ENCODE measurements at regions not wholly inside any gene's neighbourhood (a gene's known extent, or its start where the extent isn't known, plus 50 kb on each side); places are given as distances from the start of the nearest gene placed in this dataset.

DNA sequence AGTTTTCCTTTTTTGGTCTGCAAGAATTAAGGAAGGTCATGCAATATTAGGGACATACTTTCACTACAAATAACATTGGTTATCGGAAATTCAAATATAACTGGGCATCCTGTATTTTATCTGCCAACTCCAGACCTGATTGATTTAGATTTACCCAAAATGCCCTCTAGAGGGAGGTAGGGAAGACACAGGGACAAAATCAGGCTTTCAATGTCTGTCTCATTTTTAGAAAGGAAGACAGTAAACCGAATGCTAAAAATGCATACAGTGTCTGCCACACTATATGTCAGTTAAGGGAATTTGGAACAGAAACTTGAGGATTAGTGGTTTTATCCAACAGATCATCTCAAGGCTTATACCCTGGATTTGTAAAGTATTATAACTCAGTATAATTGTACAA lies 161.7 kb upstream of the SOX9 start:
- in situ Hi-C loops (cut with HindIII; ENCODE audit: low sequenced_read_pairs): no loop called here

DNA sequence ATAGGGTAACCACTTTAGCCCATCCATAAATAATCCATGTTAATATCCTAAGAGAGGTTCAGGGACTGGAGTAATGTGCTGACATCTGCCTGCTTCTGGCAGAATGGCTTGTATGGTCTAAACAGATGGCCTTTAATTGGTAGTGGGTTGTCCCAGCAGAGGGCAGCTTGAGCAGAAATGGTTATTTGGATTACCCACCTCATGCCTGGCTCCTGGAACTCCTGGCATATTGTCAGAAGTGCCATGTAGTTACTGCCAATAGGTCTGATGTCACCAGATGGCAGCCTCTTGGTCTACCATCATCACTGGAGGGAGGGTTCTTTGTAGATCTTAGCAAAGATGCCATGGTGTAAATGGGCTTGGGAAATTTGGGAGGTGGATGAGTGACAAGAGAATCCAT lies 157.5 kb upstream of the SOX9 start:
- in situ Hi-C loops (cut with HindIII; ENCODE audit: low sequenced_read_pairs): no loop called here

GRCh38 chr17:71963791-71964190 lies 157.0 kb upstream of the SOX9 start:
- in situ Hi-C loops (cut with HindIII; ENCODE audit: low sequenced_read_pairs): no loop called here

DNA sequence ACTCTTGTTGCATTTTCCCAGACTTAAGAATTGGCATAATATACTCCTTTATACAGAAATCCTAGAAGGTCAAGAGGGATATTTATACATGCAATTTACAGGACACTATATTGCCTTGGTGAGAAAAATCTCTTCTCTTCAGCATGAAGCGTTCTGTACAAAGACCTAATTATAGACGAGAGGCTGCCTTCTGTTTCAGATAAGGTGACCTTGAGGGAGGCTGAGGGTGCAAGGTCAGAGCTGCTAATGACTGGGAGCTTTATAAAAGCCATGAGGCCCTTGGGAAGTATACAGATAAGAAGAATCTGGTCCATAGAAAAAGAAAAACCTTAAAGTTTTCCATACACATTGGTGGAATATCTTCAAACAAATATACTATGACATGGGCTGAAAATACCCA lies 156.3 kb upstream of the SOX9 start:
- in situ Hi-C loops (cut with HindIII; ENCODE audit: low sequenced_read_pairs): no loop called here

- in situ Hi-C loops (cut with HindIII; ENCODE audit: low sequenced_read_pairs): no loop called here
Measured at GRCh38 chr17:71966055-71966454, 154.8 kb upstream of the SOX9 start.

- in situ Hi-C loops (cut with HindIII; ENCODE audit: low sequenced_read_pairs): no loop called here
Measured at GRCh38 chr17:71966459-71967313, 154.1 kb upstream of the SOX9 start.

- in situ Hi-C loops (cut with HindIII; ENCODE audit: low sequenced_read_pairs): no loop called here
Measured at GRCh38 chr17:71969500-71969899, 151.3 kb upstream of the SOX9 start.

- in situ Hi-C loops (cut with HindIII; ENCODE audit: low sequenced_read_pairs): no loop called here
Measured at GRCh38 chr17:71970312-71970711, 150.5 kb upstream of the SOX9 start.

GRCh38 chr17:71974051-71974450 lies 146.8 kb upstream of the SOX9 start:
- in situ Hi-C loops (cut with HindIII; ENCODE audit: low sequenced_read_pairs): no loop called here

GRCh38 chr17:71975331-71975801 lies 145.5 kb upstream of the SOX9 start:
- in situ Hi-C loops (cut with HindIII; ENCODE audit: low sequenced_read_pairs): no loop called here

GRCh38 chr17:71976011-71976649 lies 144.7 kb upstream of the SOX9 start:
- in situ Hi-C loops (cut with HindIII; ENCODE audit: low sequenced_read_pairs): no loop called here

- in situ Hi-C loops (cut with HindIII; ENCODE audit: low sequenced_read_pairs): no loop called here
Measured at GRCh38 chr17:71978435-71978834, 142.4 kb upstream of the SOX9 start.

DNA sequence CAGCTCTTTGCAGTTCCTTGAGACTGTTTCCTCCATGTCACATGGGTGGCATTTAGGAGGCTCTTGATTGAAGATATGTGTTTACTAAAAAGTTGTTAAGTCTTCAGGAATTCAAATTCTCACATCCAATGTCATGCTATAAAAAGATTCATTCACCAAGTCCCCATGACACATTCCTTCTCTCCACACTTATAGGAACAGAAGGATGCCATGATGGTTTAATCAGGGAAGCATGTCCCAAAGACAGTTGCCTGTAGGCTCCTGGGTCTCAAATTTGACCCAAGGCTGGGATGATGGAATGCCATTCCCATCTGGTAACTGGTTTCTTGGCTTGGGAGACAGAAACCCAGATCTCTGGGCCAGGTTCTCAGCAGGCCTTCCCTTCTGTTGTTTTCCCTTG lies 140.6 kb upstream of the SOX9 start:
- in situ Hi-C loops (cut with HindIII; ENCODE audit: low sequenced_read_pairs): no loop called here

DNA sequence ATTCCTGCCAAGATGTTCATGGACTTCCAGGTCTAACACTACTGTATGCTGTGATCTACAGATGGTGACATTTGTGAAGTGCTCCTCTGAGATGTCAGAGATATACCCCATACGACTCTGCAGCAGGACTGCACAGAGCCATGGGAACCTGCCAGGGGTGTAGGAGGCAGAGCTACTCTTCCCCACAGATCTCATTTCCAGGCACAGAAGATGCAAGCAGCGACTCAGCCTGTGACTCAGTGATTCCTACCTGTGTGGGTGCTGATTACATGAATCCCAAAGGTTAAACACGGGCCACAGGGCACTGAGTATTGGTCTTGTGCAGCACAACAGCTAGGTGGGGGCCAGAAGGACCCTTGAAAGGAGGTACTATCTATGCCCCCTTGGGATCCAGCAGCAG lies 137.0 kb upstream of the SOX9 start:
- in situ Hi-C loops (cut with HindIII; ENCODE audit: low sequenced_read_pairs): no loop called here

DNA sequence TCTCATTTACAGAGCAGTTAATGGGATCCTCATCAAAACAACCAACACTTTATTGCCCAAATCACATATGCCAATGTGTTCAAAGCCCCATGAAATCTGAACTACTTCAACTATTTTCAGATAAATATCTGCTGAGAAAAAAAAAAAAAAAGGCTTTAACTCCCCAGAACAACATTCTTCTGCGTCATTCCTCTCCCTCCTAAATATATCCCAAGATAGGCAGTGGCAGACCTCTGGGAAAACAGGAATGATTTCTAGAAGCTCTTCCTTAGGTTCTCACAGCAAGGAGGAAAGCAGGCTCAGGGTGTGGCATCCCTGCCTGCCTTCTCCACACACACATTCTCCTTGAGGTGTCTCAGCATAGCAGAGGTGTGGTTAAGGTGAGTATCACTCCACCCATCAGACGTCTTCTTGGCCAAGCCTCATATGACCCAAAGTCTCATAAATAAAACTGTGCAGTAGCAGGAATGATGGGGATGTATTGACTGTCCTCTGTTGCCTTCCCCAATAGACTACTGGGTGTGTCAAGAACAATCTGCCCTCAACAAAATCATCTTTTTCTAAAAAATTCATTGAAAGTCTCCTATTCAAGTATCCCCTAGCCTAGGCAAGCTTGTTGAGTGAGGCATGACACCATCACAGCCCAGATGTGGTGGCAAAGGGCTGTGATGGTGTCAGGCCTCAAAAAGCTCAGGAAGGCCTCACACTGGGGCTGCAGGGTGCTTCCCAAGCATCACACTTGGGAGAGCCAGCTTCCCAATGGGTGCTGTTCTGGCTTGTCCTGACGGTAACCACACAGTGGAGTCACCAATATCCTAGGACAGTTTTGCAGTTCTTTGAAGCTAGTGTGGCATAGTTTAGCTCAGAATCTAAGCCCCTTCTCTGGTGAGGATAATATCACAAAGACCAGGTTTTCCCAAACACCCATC lies 135.4 kb upstream of the SOX9 start:
- in situ Hi-C loops (cut with HindIII; ENCODE audit: low sequenced_read_pairs): no loop called here

DNA sequence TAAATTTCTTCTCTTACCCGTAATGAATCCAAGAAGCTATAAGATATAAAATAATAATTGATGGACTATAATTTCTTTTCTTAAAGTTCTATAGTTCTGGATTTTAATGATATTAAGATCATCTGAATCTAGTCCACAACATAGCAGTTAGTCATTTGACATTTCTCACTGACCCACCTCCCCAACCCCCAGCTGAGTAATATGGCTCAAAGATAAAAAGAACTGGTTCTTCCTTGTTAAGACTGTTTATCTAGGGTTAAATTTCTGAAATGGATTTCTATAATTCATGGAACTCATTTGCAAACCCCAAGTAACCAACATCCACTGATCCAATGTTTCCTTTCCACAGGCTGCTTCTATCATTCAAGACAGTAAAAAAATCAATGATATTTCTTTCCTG lies 133.9 kb upstream of the SOX9 start:
- in situ Hi-C loops (cut with HindIII; ENCODE audit: low sequenced_read_pairs): no loop called here

DNA sequence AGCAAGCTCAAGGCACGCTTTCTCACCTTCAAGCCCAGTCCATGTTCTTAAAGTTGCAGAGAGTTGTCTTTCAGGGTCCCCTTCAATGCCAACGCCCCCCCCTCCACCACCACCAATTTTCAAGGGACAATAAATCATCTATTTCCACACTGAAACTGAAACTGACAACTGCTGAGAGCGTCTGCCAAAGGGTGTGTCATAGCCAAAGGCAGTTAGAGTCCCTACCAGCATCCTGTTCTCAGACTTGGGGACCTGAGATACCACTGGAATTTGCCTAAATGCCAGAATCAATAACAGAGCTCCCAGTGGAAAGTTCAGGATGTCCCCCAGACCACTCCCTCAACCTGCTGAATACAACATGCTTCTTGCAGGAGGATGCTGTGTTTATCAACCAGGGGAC lies 133.2 kb upstream of the SOX9 start:
- in situ Hi-C loops (cut with HindIII; ENCODE audit: low sequenced_read_pairs): no loop called here

- in situ Hi-C loops (cut with HindIII; ENCODE audit: low sequenced_read_pairs): no loop called here
Measured at GRCh38 chr17:71989117-71989516, 131.7 kb upstream of the SOX9 start.

GRCh38 chr17:71993363-71993762 lies 127.5 kb upstream of the SOX9 start:
- in situ Hi-C loops (cut with HindIII; ENCODE audit: low sequenced_read_pairs): no loop called here

- in situ Hi-C loops (cut with HindIII; ENCODE audit: low sequenced_read_pairs): no loop called here
Measured at GRCh38 chr17:71995590-71995989, 125.2 kb upstream of the SOX9 start.

DNA sequence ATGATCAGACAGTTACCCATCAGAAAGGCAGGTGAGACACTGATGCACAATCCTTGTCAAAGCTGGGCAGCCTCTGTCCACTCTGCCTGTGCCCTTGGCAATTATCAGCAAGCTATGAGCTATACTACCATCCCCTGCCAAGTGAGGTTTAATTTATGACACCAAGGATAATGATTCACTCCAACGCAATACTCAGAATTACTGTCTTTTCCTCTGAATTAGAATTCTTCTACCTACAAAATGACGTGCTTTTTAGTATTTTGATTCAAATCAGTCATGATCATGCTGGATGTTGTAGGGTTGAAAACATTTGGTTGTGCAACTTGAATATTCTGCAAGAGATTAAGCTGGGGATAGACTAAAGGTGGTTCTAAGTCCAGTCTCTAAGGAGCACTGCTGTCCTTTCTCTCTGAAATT lies 116.8 kb upstream of the SOX9 start:
- in situ Hi-C loops (cut with HindIII; ENCODE audit: low sequenced_read_pairs): no loop called here

Measured in DLD1 (cell line).